NT2/D1 (cell line): ENCODE measurements at regions not wholly inside any gene's neighbourhood (a gene's known extent, or its start where the extent isn't known, plus 50 kb on each side); places are given as distances from the start of the nearest gene placed in this dataset.

Source experiments
- YY1 ChIP-seq: IDR thresholded peaks from 2 replicates; pipeline ENCODE4 v1.6.1; 2011; ENCODE audit not compliant: insufficient read length, insufficient read depth
- ZNF274 ChIP-seq: IDR thresholded peaks from 2 replicates; pipeline ENCODE4 v1.6.1; 2011; ENCODE audit warnings: mild to moderate bottlenecking, low read depth, low read length

DNA sequence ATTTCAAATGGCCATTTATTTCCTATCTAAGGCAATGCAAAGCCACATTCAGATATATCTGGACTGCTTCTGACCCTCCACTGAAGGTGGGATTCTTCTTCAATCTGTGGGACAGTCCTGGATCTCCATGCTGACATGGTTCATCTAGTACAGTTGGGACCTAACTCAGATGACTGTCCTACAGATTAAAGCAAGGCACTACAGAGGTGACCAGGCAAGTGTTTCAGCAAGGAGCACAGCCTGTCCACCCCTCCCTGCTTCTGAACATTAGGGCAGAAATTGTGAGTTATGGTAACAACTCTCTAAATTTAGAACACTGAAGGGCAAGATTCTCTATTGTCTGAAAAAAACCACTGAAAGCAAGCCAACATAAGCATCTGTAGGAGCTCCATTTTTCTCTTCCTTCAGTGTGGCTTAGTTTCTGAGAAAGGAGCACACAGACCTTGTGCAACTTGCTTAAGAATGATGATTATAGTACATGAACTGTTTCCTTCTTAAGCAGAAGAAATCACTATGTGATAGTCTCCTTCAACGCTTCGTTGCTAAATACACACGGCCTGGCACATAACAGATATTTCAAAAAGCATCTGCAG lies 62.9 kb upstream of the BARX1 start:
- TF ChIP-seq YY1 (no peak), ZNF274 (no peak)
